ENCODE measurements at regions not wholly inside any gene's neighbourhood (a gene's known extent, or its start where the extent isn't known, plus 50 kb on each side); places are given as distances from the start of the nearest gene placed in this dataset.

- no peaks in the 10 kb centered on the region for H3K36me3 ChIP-seq (ENCODE audit: control insufficient read depth, insufficient read depth, low read length)
- CTCF ChIA-PET, result no interaction called here
- no peaks in the 10 kb centered on the region for H3K79me1 ChIP-seq (ENCODE audit: low read depth in 1 of 2, low read length in 2 of 2)
- H4K20me1 ChIP-seq (ENCODE audit: insufficient read depth, low read length), result no peaks in the 10 kb centered on the region
- H2BK20ac ChIP-seq (ENCODE audit: low read depth, low read length), result no peak overlapping the region
- H3K9me1 ChIP-seq (ENCODE audit: insufficient read depth, low read length), result no peaks in the 10 kb centered on the region
- H2AK5ac ChIP-seq (ENCODE audit: low read depth, low read length), result no peak overlapping the region
- no peak overlapping the region for H4K8ac ChIP-seq (ENCODE audit: low read depth in 2 of 2, low read length in 2 of 2)
- H3K9ac ChIP-seq (ENCODE audit: low read depth, low read length), result no peak overlapping the region
- in situ Hi-C loops (cut with MboI; ENCODE audit: low sequenced_read_pairs) (no loop called here), dilution Hi-C loops (cut with HindIII; ENCODE audit: low sequenced_read_pairs, unreplicated experiment) (no loop called here), intact Hi-C loops (cut with micrococcal nuclease) (no loop called here)
- H2BK120ac ChIP-seq (ENCODE audit: low read depth, low read length), result no peak overlapping the region
- H4K91ac ChIP-seq (ENCODE audit: insufficient read depth, low read depth, low read length), result no peak overlapping the region
- no peak overlapping the region for H3K14ac ChIP-seq (replicated peaks; ENCODE audit: low read depth, low read length)
- H2AK9ac ChIP-seq (replicated peaks; ENCODE audit: low read depth, low read length, poor library complexity), result no peak overlapping the region
- H3K23ac ChIP-seq (ENCODE audit: low read depth, low read length), result no peak overlapping the region
- no peak overlapping the region for H3K27ac ChIP-seq (ENCODE audit: insufficient read depth, low read length)
- no peak overlapping the region for H2AFZ ChIP-seq (replicated peaks; ENCODE audit: low read length, poor library complexity)
- no peak overlapping the region for H4K5ac ChIP-seq (ENCODE audit: low read depth, low read length)
- WGBS, 2 experiments (ENCODE audit: extremely low coverage in 2 of 2, insufficient read length in 1 of 2), result no CpG with 5 or more reads among the region's 16 CpGs
- ATAC-seq (ENCODE audit: low read depth), result no peak
- no peak overlapping the region for H3K4me3 ChIP-seq (ENCODE audit: insufficient read depth, low read depth, low read length)
- no peak for DNase-seq
- no peak overlapping the region for H3K4ac ChIP-seq (ENCODE audit: low read depth, low read length)
- H2BK5ac ChIP-seq (ENCODE audit: low read depth, low read length, poor library complexity, severe bottlenecking), result no peak overlapping the region
- no peak overlapping the region for H2BK15ac ChIP-seq (ENCODE audit: low read depth, low read length)
- no peak overlapping the region for H3K4me2 ChIP-seq (ENCODE audit: low read depth, low read length)
- H3K56ac ChIP-seq (ENCODE audit: extremely low read depth, insufficient read depth, low read length), result no peak overlapping the region
- no TSS peak for BruUV-seq (replicated peaks)
- POLR2A ChIA-PET (ENCODE audit: unreplicated experiment), result no interaction called here
- H3K18ac ChIP-seq (ENCODE audit: low read depth, low read length), result no peak overlapping the region
- no peak for TF ChIP-seq RCOR1 (IDR thresholded peaks at IDR 0.05; ENCODE audit: insufficient replicate concordance, low read length)
- no peak for TF ChIP-seq MXI1 (IDR thresholded peaks at IDR 0.05; ENCODE audit: borderline replicate concordance, low read depth, low read length)
- TF ChIP-seq MAFK (IDR thresholded peaks at IDR 0.05; ENCODE audit: low read depth, low read length), result no peak
- TF ChIP-seq FOS (IDR thresholded peaks at IDR 0.05; ENCODE audit: low read depth, low read length), result no peak
- no peak for TF ChIP-seq RAD21 (IDR thresholded peaks at IDR 0.05; ENCODE audit: low read length)
- no peak for TF ChIP-seq BHLHE40 (IDR thresholded peaks at IDR 0.05; ENCODE audit: low read depth, low read length)
- peaks cover 52% of the 10 kb centered on the region for H3K9me3 ChIP-seq (ENCODE audit: control insufficient read depth, insufficient read depth, low read length)
- H3K27me3 ChIP-seq (ENCODE audit: control insufficient read depth, insufficient read depth, low read length), result no peaks in the 10 kb centered on the region
- H3K4me1 ChIP-seq (ENCODE audit: control insufficient read depth, insufficient read depth, low read length), result no peaks in the 10 kb centered on the region
These were observed 349.0 kb downstream of the CYRIA start for GRCh38 chr2:16316456-16317210.

Data from IMR-90 (cell line).